ENCODE measurements at regions not wholly inside any gene's neighbourhood (a gene's known extent, or its start where the extent isn't known, plus 50 kb on each side); places are given as distances from the start of the nearest gene placed in this dataset.
"Not testable (repeated sequence)": the region's sequence is repeated elsewhere in the genome, so short reads cannot be mapped to it uniquely, and the experiment has no call there.

DNA sequence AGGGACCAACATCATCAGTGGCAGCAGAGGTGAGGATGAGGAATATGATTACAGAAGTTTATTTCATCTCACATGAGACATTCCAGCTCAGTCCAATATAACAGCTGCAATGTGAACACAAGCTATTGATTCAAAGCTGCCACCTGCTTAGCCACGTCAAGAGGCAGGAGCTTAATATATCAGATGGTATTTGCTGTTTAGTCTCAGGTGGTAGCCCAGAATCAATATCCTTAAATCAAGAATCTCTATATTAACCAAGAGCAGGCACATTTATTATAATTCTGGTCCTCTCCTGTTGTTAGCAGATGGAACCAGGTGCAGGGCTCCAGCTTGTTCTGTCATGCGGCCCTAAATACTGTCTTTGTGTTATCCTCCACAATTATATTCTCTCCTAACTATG, 431.6 kb downstream of the ICE1 start:
- Histone ChIP-seq H3K27me3 (no peaks in the 10 kb centered on the region), H3K4me1 (no peaks in the 10 kb centered on the region), H3K4me3 (no peak overlapping the region), H3K9me3 (no peaks in the 10 kb centered on the region), H3K36me3 (no peaks in the 10 kb centered on the region), H3K27ac (no peak overlapping the region)
- TF ChIP-seq, protein P1, sequence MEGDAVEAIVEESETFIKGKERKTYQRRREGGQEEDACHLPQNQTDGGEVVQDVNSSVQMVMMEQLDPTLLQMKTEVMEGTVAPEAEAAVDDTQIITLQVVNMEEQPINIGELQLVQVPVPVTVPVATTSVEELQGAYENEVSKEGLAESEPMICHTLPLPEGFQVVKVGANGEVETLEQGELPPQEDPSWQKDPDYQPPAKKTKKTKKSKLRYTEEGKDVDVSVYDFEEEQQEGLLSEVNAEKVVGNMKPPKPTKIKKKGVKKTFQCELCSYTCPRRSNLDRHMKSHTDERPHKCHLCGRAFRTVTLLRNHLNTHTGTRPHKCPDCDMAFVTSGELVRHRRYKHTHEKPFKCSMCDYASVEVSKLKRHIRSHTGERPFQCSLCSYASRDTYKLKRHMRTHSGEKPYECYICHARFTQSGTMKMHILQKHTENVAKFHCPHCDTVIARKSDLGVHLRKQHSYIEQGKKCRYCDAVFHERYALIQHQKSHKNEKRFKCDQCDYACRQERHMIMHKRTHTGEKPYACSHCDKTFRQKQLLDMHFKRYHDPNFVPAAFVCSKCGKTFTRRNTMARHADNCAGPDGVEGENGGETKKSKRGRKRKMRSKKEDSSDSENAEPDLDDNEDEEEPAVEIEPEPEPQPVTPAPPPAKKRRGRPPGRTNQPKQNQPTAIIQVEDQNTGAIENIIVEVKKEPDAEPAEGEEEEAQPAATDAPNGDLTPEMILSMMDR (IDR thresholded peaks at IDR 0.05), result no peak
- TF ChIP-seq EP300 (IDR thresholded peaks at IDR 0.05), result no peak
- TF ChIP-seq POLR2AphosphoS5 (IDR thresholded peaks at IDR 0.05), result no peak
- no peak for DNase-seq
- intact Hi-C loops (cut with DNase I), result no loop called here
- WGBS, 2 donors, result 69 to 87% methylated on average over 2 of the region's 2 CpGs

DNA sequence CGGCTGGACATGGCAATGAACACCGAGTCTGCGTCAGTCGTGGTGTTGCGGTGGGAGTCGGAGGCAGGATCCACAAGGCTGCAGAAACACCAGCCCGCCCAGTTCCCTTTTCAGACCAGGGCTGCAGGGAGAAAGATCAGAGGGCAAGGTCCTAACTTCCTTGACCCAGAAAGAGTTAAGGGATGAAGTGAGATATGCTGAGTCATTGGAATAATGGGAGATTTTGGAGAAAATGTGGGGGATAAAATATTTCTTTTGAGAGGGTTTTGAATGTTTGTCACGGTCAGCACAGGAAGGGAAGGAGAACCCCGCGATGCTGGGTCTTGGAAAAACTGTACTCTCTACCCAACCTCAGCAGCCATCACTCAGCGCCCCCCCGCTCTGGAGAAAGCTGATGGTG, 416.0 kb downstream of the ICE1 start:
- no peaks in the 10 kb centered on the region for H3K9me3 ChIP-seq
- H3K36me3 ChIP-seq, result no peaks in the 10 kb centered on the region
- H3K4me3 ChIP-seq, result no peak overlapping the region
- no peak for DNase-seq
- no peaks in the 10 kb centered on the region for H3K27me3 ChIP-seq
- TF ChIP-seq POLR2A (IDR thresholded peaks at IDR 0.05) (no peak), POLR2AphosphoS5 (IDR thresholded peaks at IDR 0.05) (no peak), EP300 (IDR thresholded peaks at IDR 0.05) (no peak)
- TF ChIP-seq, protein P1 (IDR thresholded peaks at IDR 0.05), result no peak
- WGBS, 2 donors, result 90 to 91% methylated on average over 12 of the region's 12 CpGs
- no peaks in the 10 kb centered on the region for H3K4me1 ChIP-seq
- intact Hi-C loops (cut with DNase I), result no loop called here
- no peak overlapping the region for H3K27ac ChIP-seq

DNA sequence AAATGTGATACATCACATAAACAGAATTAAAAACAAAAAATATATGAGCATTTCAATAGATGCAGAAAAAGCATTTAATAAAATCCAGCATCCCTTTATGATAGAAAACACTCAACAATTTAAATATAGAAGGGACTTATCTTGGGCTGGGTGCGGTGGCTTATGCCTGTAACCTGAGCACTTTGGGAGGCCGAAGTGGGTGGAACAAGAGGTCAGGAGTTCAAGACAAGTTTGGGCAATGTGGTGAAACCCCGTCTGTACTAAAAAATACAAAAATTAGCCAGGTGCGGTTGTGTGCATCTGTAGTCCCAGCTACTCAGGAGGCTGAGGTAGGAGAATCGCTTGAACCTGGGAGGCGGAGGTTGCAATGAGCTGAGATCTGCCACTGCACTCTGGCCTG, 409.1 kb downstream of the ICE1 start:
- H3K27me3 ChIP-seq; DNase-seq; H3K4me3 ChIP-seq; H3K36me3 ChIP-seq; H3K9me3 ChIP-seq; intact Hi-C loops (cut with DNase I); H3K27ac ChIP-seq; H3K4me1 ChIP-seq: not testable (repeated sequence)
- 92 to 94% methylated on average over 6 of the region's 6 CpGs for WGBS, 2 donors

DNA sequence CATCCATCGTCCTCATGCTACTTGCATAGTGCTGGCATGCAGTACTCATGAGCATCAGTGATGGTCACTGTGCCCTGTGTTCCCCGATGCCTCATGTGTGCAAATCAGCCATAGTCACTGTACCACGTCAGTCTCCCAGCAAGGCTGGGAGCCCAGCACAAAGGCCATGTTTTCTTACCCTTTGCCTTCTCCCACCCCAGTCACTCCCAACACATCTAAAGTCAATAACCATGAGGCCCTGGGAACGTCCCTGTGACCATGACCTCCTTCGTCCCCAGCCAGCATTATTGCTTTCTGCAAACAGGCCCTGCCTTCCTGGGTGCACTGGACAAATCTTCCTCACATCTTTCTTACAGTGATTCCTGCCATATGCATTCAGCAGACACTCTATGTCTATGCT, 406.1 kb downstream of the ICE1 start:
- intact Hi-C loops (cut with DNase I), result no loop called here
- Histone ChIP-seq H3K36me3 (no peaks in the 10 kb centered on the region), H3K9me3 (no peaks in the 10 kb centered on the region), H3K4me1 (no peaks in the 10 kb centered on the region), H3K27me3 (no peaks in the 10 kb centered on the region), H3K27ac (no peak overlapping the region), H3K4me3 (no peak overlapping the region)
- WGBS, 2 donors, result 55 to 80% methylated on average over 5 of the region's 5 CpGs
- TF ChIP-seq, protein P1 (IDR thresholded peaks at IDR 0.05), result no peak
- TF ChIP-seq POLR2A (IDR thresholded peaks at IDR 0.05), result no peak
- TF ChIP-seq POLR2AphosphoS5 (IDR thresholded peaks at IDR 0.05), result no peak
- TF ChIP-seq EP300 (IDR thresholded peaks at IDR 0.05), result no peak
- DNase-seq, result no peak

DNA sequence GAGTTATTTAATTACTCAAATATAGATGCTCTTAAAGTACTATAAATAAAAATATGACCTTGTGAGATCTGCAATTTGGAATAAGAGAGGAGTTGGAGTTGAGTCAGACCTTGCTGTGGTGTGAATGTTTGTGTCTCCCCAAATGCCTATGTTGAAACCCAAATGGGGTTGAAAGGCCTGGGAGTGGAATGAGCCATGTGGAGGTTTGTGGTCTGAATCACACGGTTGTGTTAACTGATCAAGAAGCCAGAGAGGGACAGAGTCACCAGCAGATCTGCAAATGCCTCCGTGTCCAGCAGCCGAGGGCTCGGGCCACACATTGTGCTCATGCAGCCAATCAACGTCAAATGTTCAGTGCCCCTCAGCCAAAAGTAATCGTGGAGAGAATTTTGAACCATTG, 404.4 kb downstream of the ICE1 start:
- TF ChIP-seq EP300 (IDR thresholded peaks at IDR 0.05), result no peak
- TF ChIP-seq POLR2AphosphoS5 (IDR thresholded peaks at IDR 0.05), result no peak
- TF ChIP-seq, protein P1 (IDR thresholded peaks at IDR 0.05), result no peak
- TF ChIP-seq POLR2A (IDR thresholded peaks at IDR 0.05), result no peak
- Histone ChIP-seq H3K4me1 (no peaks in the 10 kb centered on the region), H3K36me3 (no peaks in the 10 kb centered on the region), H3K27me3 (no peaks in the 10 kb centered on the region), H3K4me3 (no peak overlapping the region), H3K27ac (no peak overlapping the region), H3K9me3 (no peaks in the 10 kb centered on the region)
- DNase-seq, result no peak
- intact Hi-C loops (cut with DNase I), result no loop called here
- WGBS, 2 donors, result 82% methylated on average over 6 of the region's 6 CpGs

All from sigmoid colon (tissue), 6 donors.